OCI-LY7 (cell line): ENCODE measurements at regions not wholly inside any gene's neighbourhood (a gene's known extent, or its start where the extent isn't known, plus 50 kb on each side); places are given as distances from the start of the nearest gene placed in this dataset.

Experiments used
- BruUV-seq: library from RNA; stranded (reverse); fragments of 400-500 nt; replicated peaks from 2 replicates; lab custom pipeline; 2021; lab: Mats Ljungman, UMichigan
- CTCF ChIA-PET: fragments of 300-600 bp; sonication (Branson Sonifier 250); formaldehyde crosslinking; loops from one replicate; lab custom pipeline; 2022; ENCODE audit warnings: antibody characterized with exemption; ENCODE audit not compliant: unreplicated experiment; lab: Charles Lee
- POLR2A ChIA-PET: fragments of 300-600 bp; sonication (Branson Sonifier 250); formaldehyde crosslinking; loops from one replicate; lab custom pipeline; 2022; ENCODE audit warnings: antibody characterized with exemption; lab: Charles Lee
- DNase-seq: peaks from one replicate; pipeline ENCODE4 v3.0.0-alpha.2; 2015; ENCODE audit warnings: low spot score
- H2AFZ ChIP-seq: fragments of 200-600 bp; sonication (generic), shearing (Covaris generic); 2 replicates; pipeline ENCODE4 v1.6.1; 2014; ENCODE audit warnings: mild to moderate bottlenecking, antibody characterized with exemption, low read length, moderate library complexity
- H3K27ac ChIP-seq: fragments of 200-600 bp; sonication (generic); 2 replicates; pipeline ENCODE4 v1.5.1; 2014; ENCODE audit warnings: mixed run types, low read depth, mild to moderate bottlenecking, moderate library complexity, low read length, inconsistent platforms; ENCODE audit not compliant: poor library complexity, severe bottlenecking
- H3K36me3 ChIP-seq: fragments of 200-600 bp; sonication (generic); 2 replicates; pipeline ENCODE4 v1.6.1; 2014; ENCODE audit warnings: mild to moderate bottlenecking, antibody characterized with exemption, low read length, moderate library complexity, mixed read lengths; ENCODE audit not compliant: insufficient read depth
- H3K4me1 ChIP-seq: fragments of 200-600 bp; sonication (generic); 2 replicates; pipeline ENCODE4 v1.5.1; 2014; ENCODE audit warnings: mild to moderate bottlenecking, low read length; ENCODE audit not compliant: insufficient read depth, poor library complexity, severe bottlenecking
- H3K4me2 ChIP-seq: fragments of 200-600 bp; sonication (generic); 2 replicates; pipeline ENCODE4 v1.6.1; 2014; ENCODE audit warnings: mild to moderate bottlenecking, low read length
- H3K4me3 ChIP-seq: fragments of 200-600 bp; sonication (generic); 2 replicates; pipeline ENCODE4 v1.5.1; 2014; ENCODE audit warnings: mild to moderate bottlenecking, low read depth, low read length; ENCODE audit not compliant: poor library complexity, severe bottlenecking
- H3K79me2 ChIP-seq: fragments of 200-600 bp; sonication (generic); 2 replicates; pipeline ENCODE4 v1.6.1; 2016; ENCODE audit warnings: low read depth, mild to moderate bottlenecking, low read length, moderate library complexity, mixed read lengths; ENCODE audit not compliant: insufficient read depth
- H3K9me2 ChIP-seq: fragments of 200-600 bp; sonication (generic); 2 replicates; pipeline ENCODE4 v1.6.1; 2016; ENCODE audit warnings: mild to moderate bottlenecking, low read length, mixed read lengths; ENCODE audit not compliant: insufficient read depth
- H3K9me3 ChIP-seq: fragments of 200-600 bp; sonication (generic); 2 replicates; pipeline ENCODE4 v1.6.1; 2014; ENCODE audit warnings: mild to moderate bottlenecking, mixed run types, low read length, mixed read lengths
- H4K20me1 ChIP-seq: fragments of 200-600 bp; sonication (generic); 2 replicates; pipeline ENCODE4 v1.6.1; 2014; ENCODE audit warnings: mild to moderate bottlenecking, antibody characterized with exemption, low read length, moderate library complexity, mixed read lengths; ENCODE audit not compliant: insufficient read depth
- CTCF ChIP-seq: fragments of 200-600 bp; sonication (generic); conservative IDR thresholded peaks from 2 replicates; pipeline ENCODE4 v1.5.1; 2014; ENCODE audit warnings: mild to moderate bottlenecking, antibody characterized with exemption, low read length, moderate library complexity, mixed read lengths
- EZH2phosphoT487 ChIP-seq: fragments of 200-600 bp; sonication (generic); IDR thresholded peaks from 2 replicates; pipeline ENCODE4 v1.6.1; 2018; ENCODE audit warnings: low read depth, borderline replicate concordance, mild to moderate bottlenecking, mixed run types, antibody characterized with exemption, low read length, moderate library complexity, mixed read lengths
- intact Hi-C: fragments of 100-400 bp; cut with micrococcal nuclease; formaldehyde crosslinking; loops from one replicate; pipeline ENCODE4 v1.10.0; 2022; ENCODE audit not compliant: unreplicated experiment

GRCh38 chr4:141789716-141790115 lies 153.3 kb downstream of the IL15 start:
- intact Hi-C loops = no loop called here
- H3K4me2 ChIP-seq = no peak overlapping the region
- CTCF ChIA-PET = no interaction called here
- H2AFZ ChIP-seq = no peak overlapping the region
- H3K36me3 ChIP-seq = no peaks in the 10 kb centered on the region
- H3K79me2 ChIP-seq = no peaks in the 10 kb centered on the region
- TF ChIP-seq CTCF (no peak), EZH2phosphoT487 (no peak)
- no peaks in the 10 kb centered on the region for H3K9me3 ChIP-seq
- POLR2A ChIA-PET = no interaction called here
- H3K27ac ChIP-seq = no peak overlapping the region
- no peaks in the 10 kb centered on the region for H3K9me2 ChIP-seq
- BruUV-seq = no TSS peak
- no peaks in the 10 kb centered on the region for H3K4me1 ChIP-seq
- H3K4me3 ChIP-seq = no peak overlapping the region
- no peaks in the 10 kb centered on the region for H4K20me1 ChIP-seq
- DNase-seq = no peak

GRCh38 chr4:141792164-141792563 lies 155.8 kb downstream of the IL15 start:
- H2AFZ ChIP-seq = no peak overlapping the region
- intact Hi-C loops = no loop called here
- H3K9me3 ChIP-seq = no peaks in the 10 kb centered on the region
- H3K4me2 ChIP-seq = no peak overlapping the region
- DNase-seq = no peak
- no peak overlapping the region for H3K4me3 ChIP-seq
- no peaks in the 10 kb centered on the region for H3K9me2 ChIP-seq
- H3K4me1 ChIP-seq = no peaks in the 10 kb centered on the region
- no peaks in the 10 kb centered on the region for H4K20me1 ChIP-seq
- no peaks in the 10 kb centered on the region for H3K79me2 ChIP-seq
- ChIA-PET CTCF (no interaction called here), POLR2A (no interaction called here)
- H3K27ac ChIP-seq = no peak overlapping the region
- TF ChIP-seq CTCF (no peak), EZH2phosphoT487 (no peak)
- BruUV-seq = no TSS peak
- H3K36me3 ChIP-seq = no peaks in the 10 kb centered on the region

- no peaks in the 10 kb centered on the region for H3K79me2 ChIP-seq
- no peaks in the 10 kb centered on the region for H4K20me1 ChIP-seq
- DNase-seq = no peak
- H3K9me2 ChIP-seq = no peaks in the 10 kb centered on the region
- no peaks in the 10 kb centered on the region for H3K4me1 ChIP-seq
- H2AFZ ChIP-seq = no peak overlapping the region
- H3K36me3 ChIP-seq = no peaks in the 10 kb centered on the region
- CTCF ChIA-PET = no interaction called here
- POLR2A ChIA-PET = interaction anchor here (0.6 kb wide), 1 partner anchor 545 kb away, joined by 3 read pairs; no protein-coding TSS in a partner anchor
- intact Hi-C loops = no loop called here
- BruUV-seq = no TSS peak
- H3K4me3 ChIP-seq = no peak overlapping the region
- no peaks in the 10 kb centered on the region for H3K9me3 ChIP-seq
- H3K27ac ChIP-seq = no peak overlapping the region
- H3K4me2 ChIP-seq = no peak overlapping the region
- TF ChIP-seq EZH2phosphoT487 = no peak
Observed at GRCh38 chr4:141797966-141798365, 161.6 kb downstream of the IL15 start.
